Sigmoid colon (tissue), 4 donors: ENCODE measurements at regions not wholly inside any gene's neighbourhood (a gene's known extent, or its start where the extent isn't known, plus 50 kb on each side); places are given as distances from the start of the nearest gene placed in this dataset.

Source experiments
- EP300 ChIP-seq, 4 donors: sonication (generic); formaldehyde crosslinking; IDR thresholded peaks; one replicate each; pipeline ENCODE4 v1.6.1; 2017; ENCODE audit warnings: antibody characterized with exemption in 4 of 4
- POLR2AphosphoS5 ChIP-seq, 4 donors: sonication (generic); formaldehyde crosslinking; IDR thresholded peaks; one replicate each; pipeline ENCODE4 v1.6.1; 2017; ENCODE audit warnings: antibody characterized with exemption in 4 of 4
- TF ChIP-seq, protein P1 (sequence below), 4 experiments: fragments of 450-650 bp in 3 of 4; fragments of 200-600 bp in 1 of 4; IDR thresholded peaks; one replicate each; pipeline ENCODE4 v1.5.1; 2016 to 2019; ENCODE audit warnings: antibody characterized with exemption in 4 of 4, mild to moderate bottlenecking in 3 of 4, moderate library complexity in 2 of 4

DNA sequence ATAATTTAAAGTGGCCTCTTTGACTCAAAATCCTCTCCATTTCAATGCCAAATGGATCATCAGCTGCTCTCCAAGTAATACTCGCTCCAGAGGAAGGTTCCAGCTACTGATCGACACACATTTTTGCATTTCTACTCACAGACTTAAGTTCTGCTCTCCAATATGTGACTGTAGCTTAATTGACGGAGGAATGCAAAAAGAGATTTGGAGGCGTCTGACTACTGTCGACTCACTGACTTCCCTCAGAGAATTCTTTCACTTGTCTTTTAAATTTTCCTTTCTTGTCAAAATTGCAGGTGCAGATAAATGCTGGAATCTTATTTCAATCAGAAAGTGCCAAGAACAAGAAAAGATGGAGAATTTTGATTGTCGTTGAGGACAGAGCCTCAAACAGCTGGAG, 84.1 kb upstream of the PAPOLG start:
- TF ChIP-seq EP300 (IDR thresholded peaks at IDR 0.05) (no peak), POLR2AphosphoS5 (IDR thresholded peaks at IDR 0.05) (no peak)
- TF ChIP-seq, protein P1, sequence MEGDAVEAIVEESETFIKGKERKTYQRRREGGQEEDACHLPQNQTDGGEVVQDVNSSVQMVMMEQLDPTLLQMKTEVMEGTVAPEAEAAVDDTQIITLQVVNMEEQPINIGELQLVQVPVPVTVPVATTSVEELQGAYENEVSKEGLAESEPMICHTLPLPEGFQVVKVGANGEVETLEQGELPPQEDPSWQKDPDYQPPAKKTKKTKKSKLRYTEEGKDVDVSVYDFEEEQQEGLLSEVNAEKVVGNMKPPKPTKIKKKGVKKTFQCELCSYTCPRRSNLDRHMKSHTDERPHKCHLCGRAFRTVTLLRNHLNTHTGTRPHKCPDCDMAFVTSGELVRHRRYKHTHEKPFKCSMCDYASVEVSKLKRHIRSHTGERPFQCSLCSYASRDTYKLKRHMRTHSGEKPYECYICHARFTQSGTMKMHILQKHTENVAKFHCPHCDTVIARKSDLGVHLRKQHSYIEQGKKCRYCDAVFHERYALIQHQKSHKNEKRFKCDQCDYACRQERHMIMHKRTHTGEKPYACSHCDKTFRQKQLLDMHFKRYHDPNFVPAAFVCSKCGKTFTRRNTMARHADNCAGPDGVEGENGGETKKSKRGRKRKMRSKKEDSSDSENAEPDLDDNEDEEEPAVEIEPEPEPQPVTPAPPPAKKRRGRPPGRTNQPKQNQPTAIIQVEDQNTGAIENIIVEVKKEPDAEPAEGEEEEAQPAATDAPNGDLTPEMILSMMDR (IDR thresholded peaks at IDR 0.05): no peak
